HG03060 (cell line): ENCODE measurements at regions not wholly inside any gene's neighbourhood (a gene's known extent, or its start where the extent isn't known, plus 50 kb on each side); places are given as distances from the start of the nearest gene placed in this dataset.
"Not testable (repeated sequence)": the region's sequence is repeated elsewhere in the genome, so short reads cannot be mapped to it uniquely, and the experiment has no call there.

Source experiments
- ATAC-seq: cut with Tn5 transposase; IDR thresholded peaks from one replicate; pipeline ENCODE4 v1.9.1; 2021; ENCODE audit warnings: low read depth, moderate number of reproducible peaks; ENCODE audit not compliant: unreplicated experiment

DNA sequence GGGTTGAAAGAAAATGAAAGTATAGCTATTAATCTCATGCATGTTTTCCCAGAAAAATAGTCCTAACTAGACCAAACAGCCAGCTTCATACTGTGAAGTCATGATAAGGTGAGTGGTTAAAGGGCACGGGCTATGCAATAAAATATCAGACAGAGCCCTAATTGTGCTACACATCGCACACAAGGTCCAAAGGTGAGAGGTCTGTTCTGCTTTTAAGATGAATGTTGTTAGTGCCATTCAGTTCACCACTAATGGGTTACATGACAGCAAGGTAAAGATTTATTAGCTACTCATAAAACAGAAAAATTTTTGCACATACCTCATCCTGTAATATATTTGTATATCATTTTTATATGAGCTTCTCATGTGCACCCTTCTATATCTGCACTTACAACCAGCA is 105.0 kb upstream of the STK17B start:
- ATAC-seq, result no peak

DNA sequence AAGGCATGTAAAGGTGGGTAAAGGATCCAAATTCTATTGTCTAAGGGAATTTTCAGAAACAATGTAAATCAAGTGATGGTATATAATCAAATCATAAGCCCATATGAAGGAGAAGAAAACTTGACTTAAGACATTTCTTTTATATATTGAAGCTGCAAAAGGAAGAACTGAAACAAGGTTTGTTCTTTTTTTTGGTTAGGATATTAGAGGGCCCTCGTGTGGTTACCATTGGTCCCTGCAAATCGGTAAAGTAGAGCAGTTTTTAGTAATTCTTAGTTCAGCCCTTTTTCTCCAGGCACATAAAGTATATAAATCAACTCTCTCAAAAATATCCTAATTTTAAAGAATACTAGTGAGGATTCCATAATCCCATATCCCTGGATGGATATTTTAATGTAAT is 105.6 kb upstream of the STK17B start:
- no peak for ATAC-seq

DNA sequence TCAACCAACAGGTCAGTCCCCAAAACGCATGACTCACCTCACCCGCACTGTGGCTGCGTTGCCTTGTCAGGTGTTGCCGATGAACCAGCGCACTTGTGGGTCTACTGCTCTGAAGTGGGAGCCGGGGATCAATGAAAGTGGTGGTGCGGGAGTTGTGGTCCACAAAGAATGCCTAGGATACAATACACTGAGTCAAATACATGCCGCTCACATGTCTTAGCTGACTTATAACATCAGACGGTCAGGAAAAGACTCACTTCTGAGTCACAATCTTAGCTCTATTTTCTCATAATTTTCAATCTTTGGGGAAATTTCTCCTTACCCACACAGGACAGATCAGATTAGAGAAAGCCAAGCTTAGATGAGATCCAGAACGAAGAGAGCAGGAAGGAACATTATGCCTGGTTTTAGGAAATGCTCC is 107.1 kb upstream of the STK17B start:
- ATAC-seq, result no peak

DNA sequence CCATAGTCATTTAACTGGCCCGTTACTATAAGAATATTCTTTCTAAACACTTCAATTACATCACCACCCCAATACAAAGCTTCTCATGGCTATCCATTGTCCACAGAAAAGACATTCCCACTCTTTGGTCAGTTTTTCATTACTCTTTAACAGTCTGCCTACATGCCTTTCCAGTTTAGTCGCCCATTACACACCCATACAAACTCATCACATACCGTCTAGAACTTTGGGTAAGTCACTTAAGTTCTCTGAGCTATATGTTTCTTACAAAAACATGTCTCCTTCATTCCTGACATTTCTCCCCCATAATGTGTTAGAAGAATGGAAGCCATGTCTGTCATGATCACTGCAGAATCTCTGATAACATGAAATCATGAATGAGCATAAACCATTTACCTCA is 108.2 kb upstream of the STK17B start:
- no peak for ATAC-seq

DNA sequence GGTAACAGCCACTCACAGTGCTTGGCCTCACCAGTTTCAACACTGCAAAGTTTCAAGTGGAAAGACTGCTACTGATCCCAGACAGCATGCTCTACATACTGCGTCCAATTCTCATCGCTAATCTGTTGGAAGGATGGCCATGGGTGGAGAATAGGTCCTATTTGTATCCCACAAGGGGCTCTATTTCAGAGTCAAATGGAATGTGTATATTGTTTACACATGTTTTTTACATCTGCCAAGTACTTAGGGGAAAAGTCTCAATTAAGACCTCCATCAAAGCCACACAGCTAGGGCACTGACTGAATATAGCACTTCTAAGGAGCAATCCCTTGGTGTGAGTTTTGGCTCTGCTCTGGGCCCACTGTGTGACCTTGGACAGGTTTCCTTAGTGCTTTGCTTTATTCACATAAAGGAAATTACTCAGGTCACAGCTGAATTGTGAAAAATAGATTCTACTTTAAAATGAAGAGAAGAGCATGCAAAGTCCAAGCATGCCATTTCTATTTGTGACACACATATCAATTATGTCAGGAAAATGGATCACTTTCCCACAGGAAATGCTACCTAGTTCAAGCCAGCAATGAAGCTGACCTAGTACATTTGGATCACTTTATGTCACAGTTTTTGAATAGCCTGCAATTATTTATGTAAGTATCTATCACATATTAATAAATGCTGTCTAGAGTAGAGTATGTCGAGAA is 112.9 kb upstream of the STK17B start:
- ATAC-seq, result no peak

DNA sequence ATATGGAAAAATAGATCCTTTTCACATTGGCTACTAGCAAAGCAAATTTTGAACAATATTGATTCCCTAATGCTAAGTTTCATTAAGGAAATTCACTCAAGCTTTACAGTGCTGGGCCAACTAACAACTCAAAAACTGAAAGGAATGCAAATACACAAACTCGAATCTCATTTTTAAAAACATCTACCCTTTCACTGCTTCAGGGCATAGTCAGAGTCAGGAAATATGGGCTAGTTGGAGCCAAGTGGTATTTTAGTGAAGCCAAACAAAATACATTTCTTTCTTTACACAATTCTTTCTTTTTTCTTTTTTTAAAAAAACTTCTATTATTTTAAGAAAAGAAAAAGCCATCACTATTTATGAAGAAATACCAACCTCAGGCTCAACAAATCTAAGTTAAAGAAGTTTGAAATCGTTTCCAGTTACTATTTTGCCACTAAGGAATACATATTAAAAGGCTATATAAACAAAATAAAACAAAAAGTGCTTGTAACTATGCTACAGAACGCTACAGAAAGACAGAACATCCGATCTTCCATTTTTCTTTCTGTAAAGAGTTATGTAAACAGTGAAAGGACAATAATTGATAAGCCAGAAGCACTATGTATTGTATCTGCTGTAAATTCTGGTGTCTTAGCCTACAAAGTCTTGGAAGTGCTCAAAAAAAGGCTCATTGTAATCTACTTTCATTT is 113.6 kb upstream of the STK17B start:
- ATAC-seq, result no peak

DNA sequence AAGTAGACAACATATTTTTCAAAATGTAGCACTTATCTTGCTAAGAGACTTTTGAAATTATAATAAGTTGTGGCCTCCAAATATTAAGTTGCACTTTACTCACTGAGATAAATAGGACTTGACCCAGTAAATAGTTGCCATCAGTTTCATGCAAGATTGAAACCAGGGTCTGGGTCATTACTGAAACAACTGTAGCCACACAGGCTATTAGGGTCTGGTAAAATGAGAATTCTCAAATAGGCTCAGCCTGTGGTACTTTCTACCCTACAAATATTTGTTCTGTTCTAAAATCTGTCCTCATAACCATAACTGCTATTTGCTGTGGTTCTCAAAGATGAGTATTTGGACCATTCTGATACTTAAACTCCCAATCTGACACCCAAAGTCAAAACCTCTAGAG is 115.4 kb upstream of the STK17B start:
- no peak for ATAC-seq

DNA sequence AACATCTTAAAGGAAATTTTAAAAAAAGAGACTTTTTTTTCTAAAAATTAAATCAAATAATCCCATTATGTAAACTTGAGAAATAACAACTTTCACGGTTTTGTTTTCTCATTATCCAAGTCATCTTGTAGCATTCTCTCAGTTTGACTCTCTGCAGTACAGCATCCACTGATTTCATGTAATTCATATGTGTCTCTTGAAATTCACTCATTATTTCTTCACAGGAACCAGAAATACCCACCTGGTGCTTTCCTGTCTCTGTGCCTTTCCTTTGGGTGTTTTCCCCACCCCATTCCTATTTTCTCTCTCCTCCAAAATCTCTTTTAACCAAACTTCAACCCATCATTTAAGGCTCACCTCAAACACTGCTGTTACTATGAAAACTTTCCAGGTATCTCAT is 116.1 kb upstream of the STK17B start:
- no peak for ATAC-seq

DNA sequence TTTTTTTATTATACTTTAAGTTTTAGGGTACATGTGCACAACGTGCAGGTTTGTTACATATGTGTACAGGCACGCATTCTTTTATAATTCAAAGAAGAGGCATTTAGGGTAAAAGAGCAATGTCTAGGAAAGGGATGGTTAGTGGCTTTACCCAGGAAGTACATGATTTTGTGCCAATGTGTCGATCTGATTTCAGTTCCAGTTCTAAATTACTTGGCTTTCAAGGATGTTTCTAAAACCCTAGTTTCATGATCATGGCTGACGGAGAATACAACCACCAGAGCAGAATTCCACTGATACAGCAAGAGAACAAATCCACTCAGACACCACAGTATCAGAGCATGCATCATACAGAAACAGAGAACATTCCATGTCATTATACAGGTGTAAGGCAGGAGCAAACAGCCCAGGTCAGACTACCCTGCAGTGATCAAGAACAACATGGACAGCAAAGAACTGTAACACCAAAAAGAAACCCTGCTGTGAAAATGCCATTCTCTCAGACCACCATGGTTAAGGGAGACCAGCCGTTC is 116.7 kb upstream of the STK17B start:
- no peak for ATAC-seq

DNA sequence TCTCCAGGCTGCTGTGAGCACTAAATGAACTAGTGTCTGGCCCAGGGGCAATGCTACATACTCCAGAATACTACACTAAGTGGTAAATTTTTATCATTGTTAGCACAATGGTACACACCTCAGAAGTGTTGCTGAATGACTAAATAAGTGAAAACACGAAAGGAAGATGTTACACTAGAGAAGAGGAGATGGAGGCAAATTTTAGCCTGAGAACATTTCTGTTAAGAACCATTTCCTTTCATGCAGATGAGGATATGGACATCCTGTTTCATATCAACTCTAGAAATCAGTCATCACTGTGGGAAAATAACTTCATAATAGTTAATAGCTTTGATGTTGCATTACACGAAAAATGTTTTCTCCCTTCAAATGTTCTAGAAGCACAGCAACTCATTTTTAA is 117.6 kb upstream of the STK17B start:
- peak; percentile 38 for ATAC-seq

DNA sequence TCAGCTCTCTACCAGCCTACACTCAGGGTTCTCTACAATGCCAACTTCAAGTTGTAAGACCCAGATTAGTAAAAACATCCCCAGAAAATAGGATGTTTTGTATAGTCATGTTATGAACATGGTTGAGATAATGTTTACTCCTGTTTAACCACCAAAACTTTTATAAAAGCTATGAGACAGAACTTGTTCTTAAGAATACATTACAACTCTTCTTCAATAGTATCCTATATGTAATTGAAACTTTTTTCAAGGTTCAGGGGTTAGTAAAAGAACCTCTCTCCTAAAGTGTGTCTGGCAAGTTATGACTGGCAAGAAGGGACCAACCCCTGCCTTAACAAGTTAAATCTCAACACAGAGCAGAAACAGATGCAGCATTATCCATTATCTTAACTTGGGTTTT is 118.8 kb upstream of the STK17B start:
- ATAC-seq, result no peak

DNA sequence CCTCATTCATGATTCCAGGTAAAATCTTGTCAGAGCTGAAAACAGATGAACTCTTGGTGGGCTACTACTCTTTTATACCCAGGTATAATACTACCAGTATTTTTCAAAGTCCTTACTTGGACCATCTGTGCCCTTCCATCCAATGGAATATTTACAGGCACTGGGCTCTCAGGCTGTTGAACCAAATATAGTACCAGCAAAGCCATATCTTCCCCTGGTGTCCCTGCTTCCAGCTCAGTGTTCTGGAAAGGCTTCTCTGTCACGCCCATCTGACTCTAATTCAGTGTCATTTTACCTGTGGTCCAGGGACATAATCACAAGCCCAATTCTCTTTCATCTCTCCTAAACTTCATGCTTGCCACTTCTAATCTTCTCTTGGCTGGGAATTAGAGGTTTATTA is 119.2 kb upstream of the STK17B start:
- ATAC-seq, result no peak

DNA sequence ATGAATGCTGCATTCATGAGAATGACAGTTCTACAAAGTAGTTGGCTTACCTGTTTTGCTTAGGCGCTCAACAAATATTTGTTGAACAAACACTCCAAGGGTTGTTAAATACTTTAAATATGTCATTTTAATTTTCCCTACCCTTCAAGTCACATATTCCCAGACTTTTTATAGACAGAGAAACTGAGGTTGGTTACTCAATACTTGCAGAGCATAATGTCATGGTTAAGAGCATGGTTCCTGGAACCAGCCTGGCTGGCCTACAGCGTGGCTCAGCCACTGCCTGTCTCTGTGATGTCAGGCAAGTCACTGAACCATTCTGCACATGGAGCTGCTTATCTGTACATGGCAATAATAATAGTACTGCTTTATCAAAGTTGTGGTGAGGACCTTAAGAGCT is 120.0 kb upstream of the STK17B start:
- ATAC-seq, result no peak

DNA sequence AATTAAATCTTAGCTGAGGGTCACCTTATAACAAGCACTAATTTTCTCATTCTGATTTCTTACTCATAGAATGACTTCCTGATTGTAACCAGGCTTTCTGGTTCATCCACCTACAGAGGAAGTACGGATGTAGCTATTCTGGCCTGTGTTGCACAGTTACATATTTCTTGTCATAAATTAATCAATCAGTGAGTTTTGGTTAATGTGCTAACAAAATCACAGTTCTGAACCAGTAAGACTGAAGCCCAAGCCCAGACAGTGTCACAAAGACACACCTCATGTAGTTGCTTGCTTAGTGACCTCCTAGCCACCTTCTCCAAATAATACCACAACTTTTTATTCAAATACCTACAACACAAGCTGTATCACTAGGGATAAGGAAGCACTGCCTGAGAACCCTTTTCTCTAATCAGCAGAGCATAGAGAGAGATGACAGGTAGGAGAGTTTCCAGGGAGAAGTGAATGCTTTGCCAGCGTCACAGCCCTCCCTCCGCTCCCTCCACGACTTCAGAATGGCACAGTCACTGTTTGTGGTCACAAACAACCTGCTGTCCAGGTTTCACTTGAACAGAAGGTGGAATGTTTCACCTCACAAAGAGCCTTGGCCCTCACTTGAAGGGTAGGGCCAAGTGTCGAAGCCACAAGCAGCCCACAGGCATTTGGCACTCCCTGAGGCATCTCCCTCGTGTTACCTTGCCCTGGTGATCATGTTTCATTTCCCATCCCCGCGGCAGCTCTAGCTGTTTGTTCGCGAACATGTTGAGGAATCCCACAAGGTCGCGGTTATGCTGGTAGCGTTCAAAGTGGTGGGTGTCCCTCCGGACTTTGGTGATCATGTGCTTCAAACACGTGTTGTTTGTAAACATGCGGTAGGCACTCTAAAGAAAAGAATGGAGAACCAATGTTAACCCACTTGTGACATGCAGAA is 120.8 kb upstream of the STK17B start:
- ATAC-seq, result peak; percentile 33

DNA sequence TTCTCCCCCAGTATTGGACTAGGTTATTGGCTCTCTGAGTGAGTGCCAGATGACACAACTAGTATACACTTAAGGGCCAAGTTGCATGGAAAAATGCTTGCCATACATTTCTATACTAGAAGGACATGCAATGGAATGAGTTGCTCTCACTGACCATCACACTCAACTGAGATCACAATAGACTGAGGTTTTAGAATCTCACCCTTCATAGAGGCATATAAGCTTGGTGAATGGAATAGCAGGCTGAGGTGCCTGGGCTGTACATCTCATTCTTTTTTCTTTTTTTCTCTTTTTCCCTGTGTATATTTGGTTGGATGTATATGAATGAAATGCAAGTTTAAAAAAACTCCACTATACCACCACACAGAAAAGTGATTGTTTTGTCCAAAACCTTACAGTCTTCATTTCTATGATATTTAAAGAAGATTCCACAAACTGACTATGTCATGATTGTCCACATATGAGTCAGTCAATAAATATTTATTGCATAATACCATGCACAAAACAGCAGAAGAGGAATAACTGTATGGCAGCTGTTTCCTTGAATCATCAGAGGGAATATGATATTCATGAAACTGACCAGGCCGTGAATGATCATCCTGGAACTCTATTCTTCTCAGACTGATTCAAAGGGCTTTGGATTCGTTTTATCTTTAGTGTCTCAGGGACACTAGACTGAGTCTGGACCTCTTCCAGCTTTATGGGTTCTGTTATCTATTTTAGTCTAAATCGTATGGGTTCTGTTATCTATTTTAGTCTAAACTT is 122.6 kb upstream of the STK17B start:
- ATAC-seq, result no peak

DNA sequence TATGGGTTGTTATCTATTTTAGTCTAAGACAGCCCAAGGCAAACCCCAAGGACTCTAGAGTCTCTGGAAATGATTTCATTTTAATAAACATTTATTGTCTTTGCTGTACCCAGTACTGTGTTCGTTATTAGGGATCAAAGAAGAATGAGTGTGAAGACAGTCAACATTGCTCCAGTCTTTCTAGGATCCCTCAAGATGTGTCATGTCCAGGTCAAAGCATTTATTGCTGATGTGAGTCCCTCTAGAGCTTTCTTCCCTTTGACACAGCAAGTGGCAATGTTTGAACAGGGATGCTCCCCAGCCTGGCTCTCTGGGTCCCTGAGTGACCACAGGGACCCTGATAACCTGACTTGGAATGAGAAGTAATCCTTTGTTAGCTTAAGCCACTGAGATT is 123.1 kb upstream of the STK17B start:
- ATAC-seq, result no peak

DNA sequence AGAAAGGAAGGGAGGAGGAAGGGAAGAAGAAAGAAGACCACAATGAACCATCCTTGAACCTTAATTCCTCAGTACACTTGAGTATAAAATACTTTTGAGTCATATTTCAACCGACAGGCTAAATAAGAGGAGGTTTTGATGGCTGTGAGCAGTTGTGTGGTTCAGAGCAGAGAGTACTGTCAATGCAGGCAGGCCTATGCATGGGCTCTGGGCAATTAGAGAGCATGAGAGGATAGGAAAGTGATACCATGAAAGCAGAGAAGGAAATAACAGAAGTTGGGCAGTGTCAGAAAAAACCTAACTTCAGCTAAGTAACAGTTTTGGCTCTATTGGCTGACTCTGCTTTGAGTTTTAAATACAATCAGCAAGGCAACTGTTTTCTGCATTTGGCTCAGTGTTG is 123.6 kb upstream of the STK17B start:
- ATAC-seq, result no peak

DNA sequence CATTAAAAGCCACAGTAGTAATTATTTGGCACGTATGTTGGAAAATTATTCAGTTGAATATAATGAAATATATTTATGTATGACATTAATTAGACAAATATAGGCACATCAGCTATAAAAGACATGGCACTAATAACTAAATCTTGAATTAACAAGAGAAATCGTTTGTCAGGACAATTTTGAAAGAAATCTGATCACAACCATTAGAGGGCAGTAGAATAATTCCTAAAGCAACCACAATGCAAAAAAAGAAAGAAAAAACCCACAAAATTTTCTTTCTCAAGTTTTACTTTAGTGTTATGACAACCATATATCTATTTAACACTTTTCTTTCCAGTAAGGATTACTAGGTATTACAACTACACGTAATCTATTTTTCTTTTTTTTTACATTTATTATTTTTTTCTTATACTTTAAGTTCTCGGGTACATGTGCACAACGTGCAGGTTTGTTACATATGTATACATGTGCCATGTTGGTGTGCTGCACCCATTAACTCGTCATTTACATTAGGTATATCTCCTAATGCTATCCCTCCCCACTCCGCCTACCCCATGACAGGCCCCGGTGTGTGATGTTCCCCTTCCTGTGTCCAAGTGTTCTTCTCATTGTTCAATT is 126.8 kb upstream of the STK17B start:
- not testable (repeated sequence) for ATAC-seq

DNA sequence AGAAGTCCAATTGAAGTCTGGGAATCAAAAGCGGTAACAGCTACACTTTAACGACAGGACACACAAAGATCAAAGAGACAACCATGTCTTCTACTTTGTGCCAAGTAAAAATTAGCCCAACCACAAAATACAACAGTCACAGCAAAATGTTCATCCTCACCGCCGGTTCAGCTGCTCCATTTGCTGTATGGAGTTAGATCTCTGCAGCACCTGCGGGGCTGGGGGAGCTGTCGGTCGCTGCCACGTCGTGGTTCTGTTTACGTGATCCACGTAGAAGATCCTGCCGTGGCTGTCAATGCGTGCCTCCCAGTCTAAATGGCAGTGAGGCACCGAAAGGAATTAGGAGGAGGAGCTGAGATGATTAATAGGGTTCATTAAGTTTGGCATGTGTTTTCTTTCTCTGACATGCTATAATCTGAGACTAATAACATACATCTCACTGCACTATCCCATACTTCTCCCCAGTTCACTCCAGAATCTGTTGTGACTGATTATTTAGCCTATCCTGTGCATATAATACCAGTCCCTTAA is 136.5 kb upstream of the STK17B start:
- no peak for ATAC-seq

DNA sequence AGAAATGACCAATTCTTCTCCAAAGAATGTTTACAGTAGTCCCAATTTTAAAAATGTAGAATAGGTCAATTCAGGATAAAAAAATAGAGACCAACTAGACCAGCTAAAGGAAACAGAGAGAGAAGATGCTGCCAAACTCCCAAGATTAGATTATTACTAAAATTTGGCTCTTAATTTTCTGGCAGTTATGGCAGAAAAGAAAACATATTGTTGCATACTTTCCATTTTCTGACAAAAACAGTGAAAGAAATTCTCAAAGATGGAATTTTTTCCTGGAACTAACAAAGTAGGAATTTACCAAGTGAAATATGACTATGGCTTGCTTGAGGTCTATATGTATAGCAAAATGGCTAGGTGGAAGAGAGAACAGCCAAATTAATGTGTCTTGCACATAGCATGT is 138.3 kb upstream of the STK17B start:
- ATAC-seq, result no peak
